Activated T-cell treated with anti-CD3 and anti-CD28 coated beads for 1 hour (primary cell): ENCODE measurements at regions not wholly inside any gene's neighbourhood (a gene's known extent, or its start where the extent isn't known, plus 50 kb on each side); places are given as distances from the start of the nearest gene placed in this dataset.

ENCODE experiments used
- DNase-seq: peaks from one replicate; pipeline ENCODE4 v3.0.0-alpha.2; 2020; ENCODE audit warnings: low read depth

DNA sequence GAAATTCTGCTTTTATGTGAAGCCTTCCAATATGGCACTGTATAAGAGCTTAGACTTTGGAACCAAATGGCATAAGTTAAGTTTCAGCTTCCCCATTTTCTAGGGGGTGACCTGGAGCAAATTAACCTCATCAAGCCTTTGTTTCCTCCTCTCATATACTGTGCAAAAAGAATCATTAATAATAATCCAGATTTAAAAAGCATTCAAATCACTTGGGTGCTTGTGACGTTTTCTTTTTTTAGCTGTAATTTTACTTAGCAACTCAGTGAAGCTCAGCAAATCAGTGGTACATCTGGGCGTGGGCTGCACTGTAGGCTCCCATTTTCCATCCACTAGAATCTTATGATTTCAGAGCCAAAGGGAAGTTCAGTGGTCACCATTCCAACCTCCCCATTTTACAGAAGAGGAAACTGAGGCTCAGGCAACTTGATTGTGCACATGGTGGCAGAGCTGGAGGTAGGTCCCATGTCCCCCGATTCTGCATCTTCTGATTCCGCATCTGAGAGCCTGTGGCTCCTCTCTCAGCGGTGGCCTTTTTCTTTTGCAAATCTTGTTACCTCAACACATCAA lies 131.2 kb downstream of the SNAPC1 start:
- no peak for DNase-seq

DNA sequence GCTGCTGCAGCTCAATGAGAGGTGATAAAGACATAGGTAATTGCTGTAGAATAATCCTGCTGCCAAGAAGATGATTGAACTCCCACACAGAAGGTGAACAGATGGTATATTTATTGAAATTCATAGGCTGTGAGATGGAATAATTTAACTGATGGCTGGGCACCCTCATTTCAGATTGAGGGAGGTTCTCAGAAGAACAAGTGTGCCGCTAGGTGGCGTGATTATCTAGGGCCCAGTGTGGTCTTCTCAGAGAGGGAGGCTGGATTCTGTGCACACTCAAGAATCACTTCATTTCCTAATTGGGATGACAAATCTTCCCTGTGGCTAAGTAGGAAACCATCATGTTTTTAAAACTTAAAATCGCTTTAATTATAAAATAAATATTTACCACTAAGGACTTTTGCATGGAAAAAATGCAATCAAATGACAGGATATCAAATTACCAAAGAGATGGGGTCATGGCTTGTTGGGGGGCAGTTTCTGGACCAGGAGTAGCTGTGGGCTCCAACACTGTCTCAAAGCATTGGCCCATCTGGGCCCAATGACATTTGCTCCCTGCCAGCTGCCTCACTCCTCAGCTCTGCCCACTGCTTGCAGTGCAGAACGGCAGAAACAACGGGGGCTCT lies 132.3 kb downstream of the SNAPC1 start:
- DNase-seq = peak; percentile 46

DNA sequence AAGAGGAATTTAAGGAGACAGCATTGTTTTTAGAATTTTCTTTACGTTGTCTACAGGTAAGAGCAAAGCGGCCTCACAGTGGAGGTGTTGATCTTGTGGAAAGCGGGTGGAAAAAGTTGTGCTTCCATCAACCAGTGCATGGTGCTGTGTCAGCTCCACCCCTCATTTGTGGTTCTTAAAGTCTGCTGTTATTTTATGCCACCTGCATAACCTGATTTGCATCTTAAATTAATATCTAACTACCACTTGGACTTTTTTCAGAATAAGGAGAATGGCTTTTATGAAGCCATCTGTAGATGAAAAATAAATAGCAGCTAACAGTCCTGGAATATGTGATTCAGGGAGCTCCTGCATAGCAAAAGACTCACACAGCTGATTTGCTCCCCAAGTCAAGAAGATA lies 135.1 kb downstream of the SNAPC1 start:
- no peak for DNase-seq

DNA sequence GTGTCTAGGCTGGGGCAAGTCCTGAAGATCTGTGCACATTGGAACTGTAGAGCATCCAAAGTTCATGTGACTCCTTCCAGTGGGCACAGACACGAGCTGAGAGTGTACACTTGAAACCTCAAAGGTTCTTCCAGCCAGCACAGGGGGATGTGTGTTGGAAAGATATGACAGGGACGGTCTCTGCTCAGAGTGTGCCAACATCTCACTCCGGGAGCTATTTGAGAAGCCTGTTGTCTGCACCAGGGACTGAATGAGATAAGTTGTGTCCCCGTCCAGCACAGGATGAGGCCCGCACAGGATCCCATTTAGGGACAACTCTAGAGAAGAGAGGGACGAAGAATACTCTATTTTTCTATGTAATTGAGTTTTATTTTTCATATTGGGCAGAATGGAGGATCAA lies 136.3 kb downstream of the SNAPC1 start:
- DNase-seq = no peak

DNA sequence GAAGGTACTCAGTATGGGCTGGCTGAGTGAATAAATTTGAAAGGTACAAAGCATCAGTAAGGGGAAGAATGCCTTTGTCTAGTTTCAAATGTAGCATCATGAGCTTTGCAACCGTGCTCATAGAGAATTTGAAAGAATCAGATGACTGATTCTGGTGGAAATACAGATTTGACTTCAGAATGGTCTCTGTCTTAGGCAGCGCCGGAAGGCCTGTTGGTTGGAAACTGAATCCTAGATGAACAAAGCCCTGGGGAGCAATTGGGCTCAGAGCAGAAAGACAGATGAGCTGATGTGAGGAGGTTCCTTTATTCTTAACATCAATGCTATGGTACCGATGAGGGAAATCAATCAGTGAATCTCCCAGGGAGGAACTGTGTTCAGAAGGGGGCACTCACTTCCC lies 137.3 kb downstream of the SNAPC1 start:
- no peak for DNase-seq

DNA sequence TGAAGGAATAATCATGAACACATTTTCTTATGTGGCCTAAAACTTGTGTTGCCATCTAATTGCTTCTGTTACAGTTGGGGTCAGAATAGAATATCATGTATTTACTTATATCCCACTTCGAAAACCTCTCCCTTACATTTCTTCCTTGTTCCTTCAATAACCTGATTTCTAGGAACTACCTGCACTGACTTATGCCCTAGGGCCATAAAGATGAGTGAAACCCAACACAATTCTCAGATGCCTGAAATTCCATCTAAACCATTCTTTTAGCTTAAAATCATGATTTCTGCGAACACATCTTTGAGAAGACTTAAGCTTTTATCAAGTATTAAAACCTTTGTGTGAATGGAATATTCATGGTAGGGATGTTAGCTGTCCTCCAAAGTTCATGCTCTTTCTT lies 142.7 kb downstream of the SNAPC1 start:
- DNase-seq = no peak

DNA sequence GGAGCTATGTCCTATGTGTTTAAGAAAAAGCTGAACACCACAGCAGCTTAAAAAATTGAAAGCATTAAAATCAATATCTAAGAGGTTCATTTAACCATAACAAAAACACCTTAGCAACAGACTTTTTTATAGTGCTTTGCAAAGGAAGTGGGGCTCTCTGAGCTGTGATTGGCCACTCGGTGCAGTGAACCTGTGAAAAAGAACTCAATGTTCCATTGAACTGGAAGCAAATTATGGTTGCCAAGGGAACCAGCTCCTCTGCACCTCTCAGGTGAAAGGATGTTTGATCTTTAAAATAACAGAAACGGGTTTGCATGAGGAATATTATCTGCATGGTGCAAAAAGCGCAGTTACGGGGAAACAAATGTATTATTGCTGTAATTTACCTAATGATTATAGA lies 149.4 kb downstream of the SNAPC1 start:
- DNase-seq = no peak

DNA sequence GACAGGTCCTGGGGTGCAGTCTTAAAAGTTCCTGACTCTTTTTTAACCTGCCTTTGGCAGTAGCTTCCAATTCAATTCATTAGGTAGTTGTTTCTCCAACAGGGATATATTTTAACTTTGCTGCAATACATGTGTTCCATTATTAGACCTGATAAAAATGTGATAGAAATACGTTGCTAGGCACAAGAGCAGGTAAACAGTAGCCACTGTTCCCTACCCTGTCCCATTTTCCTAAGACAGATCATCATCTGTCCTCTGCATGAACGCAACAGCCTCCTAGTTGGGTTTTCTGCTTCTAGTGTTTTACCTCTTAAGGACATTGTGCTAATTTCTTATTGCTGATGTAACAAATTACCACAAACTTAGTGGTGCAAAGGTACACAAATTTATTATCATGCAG lies 156.8 kb downstream of the SNAPC1 start:
- DNase-seq = no peak

DNA sequence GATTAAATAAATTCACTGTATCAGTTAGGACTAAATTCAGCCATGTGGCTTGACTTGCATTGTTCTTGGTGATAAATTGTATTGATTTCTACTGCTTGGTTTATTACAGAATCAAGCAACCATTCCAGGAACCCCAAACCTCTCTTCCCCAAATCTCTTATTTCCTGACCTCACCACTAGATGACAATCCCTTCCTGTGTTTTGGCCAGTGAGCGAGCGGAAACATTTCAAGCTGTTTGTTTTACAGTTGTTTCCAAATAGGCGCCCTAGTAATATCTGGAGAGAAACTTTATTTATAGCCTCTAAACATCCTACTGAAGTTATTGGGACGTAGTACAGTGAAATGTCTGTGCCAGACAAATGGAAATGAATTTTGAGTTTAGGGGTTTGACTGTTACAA lies 161.1 kb downstream of the SNAPC1 start:
- no peak for DNase-seq

DNA sequence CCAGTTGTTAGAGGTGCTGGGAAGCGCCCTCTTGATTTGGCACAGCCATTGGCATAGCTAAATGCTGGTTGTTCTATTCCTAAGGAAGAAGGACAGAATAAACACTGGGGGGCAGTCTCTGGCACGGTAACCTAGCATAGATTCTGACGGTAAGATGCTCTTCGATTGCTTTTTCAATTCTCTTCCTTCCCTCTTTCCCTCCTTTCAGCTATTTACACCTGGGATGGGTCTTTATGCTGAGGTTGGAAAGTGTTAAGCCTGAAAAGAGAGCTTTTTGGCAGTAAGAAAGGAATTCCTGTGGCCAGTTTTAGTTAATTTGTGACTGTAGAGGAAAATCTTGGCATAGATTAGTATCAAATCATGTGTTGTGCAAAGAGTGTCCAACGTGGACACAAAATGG lies 162.8 kb downstream of the SNAPC1 start:
- no peak for DNase-seq

DNA sequence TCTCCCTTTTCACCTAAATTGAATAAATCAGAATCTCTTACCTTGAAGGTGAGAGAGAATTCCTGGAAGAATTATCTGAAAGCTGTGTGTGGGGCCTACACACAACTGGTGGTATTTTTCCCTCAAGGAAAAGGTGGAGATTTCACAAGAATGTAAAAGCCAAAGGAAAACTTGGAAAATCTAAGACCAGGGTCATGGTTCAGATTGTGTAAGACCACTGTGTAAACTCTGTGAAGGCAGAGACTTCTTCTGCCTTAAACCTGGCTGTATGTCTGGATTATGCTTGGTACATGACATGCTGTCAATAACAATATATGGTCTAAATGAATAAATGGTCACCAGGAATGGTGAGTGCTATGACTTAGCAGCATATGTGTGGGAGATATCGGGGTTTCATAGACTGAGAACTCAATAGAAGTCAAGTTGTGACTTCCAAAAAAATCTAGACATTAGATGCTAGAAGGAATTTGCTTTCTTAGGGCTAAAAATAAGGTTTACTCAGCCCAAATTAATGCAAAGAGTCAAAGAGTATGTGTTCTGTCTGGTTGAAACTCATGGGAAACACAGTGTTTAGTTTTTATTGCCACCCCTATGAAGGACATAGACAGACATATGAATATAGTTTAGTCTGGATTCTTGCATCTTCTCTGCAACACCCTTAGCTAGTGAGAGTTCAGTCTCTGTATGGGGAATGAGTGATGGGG lies 163.7 kb downstream of the SNAPC1 start:
- DNase-seq = no peak

DNA sequence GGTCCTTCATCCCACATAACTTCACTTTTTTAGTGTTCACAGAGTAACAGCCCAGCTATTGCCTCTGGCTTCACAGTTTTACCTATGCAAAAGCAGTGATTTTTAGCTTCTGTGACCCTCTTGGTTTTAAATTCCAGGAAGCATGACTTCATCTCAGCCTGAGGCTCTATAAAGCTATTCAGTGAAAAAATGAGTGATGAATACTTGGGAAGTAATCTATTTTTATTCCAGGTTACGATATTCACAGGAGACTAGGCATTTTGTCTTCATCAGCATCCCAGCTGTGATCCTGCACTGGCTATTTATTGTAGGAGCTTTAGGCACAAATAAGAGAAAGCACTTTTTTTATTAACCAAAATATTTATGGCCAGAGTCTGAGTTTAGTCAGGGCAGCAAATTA lies 164.8 kb downstream of the SNAPC1 start:
- DNase-seq = no peak

DNA sequence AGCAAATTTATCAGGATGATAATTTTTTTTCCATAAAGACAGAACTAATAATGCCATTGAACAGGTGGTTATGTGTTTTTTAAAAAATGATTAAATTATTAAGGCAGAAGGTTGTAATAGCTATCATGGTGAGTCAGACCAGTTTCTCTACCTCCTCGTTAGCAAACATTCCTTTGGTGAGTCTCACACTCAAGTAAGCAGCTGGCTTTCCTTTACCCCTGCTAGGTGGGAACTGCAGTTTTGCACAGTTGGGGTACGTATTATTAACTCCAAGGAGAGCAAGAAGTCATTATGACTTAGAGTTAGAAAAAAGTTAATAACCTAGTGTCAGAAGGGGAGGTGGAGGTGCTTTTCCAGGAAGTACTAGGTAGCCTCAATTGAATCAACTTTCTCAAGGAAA lies 165.3 kb downstream of the SNAPC1 start:
- DNase-seq = no peak

DNA sequence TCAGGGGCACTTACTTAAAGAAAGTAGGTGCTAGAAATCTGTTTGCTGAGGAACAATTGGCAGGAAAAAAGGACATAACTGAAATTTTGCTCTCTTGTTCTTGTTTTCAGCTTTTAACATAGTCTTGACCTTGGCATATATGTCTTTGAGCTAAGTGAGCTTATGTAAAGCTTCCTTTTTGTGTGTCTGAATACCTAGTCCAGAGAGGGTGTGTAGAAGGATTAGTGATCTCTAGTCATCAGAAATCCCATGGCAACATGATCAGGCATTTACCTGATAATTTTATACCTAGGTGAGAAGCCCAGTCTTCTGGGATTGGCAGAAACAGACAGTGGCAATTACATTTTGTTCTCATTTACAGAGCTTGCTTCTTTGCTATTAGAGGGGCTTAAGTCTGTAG lies 166.1 kb downstream of the SNAPC1 start:
- DNase-seq = no peak

DNA sequence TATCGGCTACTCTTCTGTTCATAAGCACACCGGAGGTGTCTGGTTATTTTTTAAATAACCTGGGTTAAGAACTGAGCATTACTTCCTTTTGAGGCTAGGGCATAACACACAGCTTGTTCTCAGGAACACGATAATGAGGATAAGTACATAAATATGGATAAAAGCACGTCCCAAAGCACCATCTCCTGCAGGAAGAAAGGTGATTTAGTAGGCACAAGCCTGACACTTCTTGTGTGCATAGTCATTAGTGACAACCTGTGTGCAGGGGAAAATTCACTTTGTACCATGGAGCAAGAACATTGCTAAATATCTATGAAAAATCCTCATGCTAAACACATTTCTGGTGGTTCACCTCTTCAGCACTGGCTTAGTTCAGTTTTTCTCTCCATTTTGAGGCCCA lies 166.5 kb downstream of the SNAPC1 start:
- no peak for DNase-seq

DNA sequence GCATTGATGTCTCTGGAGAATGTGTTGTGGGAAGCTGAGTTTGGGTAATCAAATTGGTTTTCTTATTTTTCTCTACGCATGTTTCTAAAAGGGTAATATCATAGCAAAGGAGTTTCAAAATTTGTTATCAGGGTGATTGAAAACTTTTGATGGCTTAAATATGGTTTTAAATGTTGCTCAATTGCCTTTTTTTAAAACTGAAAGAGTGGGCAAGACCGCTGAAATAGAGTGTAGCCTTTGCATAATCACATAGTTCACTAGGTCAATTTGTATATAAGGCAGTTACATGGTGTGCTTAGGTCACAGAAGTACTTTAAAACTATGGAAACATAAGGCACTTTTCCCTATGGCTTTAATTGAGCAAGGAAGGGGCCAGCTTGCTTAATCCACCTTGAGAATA lies 167.4 kb downstream of the SNAPC1 start:
- DNase-seq = no peak

DNA sequence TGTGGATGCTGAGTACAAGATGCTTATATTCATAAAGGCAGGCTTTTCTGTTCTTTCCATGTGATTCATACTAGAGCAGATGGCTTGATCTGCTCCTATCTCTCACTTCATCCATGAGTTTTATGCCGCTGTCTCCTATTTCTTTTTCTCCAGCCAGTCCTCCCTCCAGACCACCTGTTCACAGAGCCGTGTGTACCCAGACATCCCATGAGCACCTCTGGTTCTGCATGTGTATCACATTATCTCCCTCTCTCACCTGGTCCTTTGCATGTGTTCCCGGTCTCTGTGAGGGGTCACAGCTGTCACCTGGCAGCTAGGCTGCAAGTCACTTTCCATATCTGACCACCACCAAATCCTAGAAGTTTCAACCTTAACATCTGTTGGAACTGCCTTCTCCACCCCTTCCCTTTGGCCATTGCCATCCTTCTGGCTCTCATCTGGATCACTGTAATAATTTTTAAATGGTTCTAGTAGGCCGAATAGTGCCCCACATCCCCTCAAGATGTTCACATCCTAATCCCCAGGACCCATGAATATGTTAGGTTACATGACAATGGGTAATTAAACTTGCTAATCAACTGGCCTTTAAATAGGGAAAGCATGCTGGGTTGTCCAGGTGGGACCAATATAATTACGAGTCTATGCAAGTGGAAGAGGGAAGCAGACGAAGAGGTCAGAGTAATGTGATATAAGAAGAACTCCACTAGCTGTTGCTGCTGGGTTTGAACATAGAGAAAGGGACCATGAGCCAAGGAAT lies 168.1 kb downstream of the SNAPC1 start:
- DNase-seq = no peak

DNA sequence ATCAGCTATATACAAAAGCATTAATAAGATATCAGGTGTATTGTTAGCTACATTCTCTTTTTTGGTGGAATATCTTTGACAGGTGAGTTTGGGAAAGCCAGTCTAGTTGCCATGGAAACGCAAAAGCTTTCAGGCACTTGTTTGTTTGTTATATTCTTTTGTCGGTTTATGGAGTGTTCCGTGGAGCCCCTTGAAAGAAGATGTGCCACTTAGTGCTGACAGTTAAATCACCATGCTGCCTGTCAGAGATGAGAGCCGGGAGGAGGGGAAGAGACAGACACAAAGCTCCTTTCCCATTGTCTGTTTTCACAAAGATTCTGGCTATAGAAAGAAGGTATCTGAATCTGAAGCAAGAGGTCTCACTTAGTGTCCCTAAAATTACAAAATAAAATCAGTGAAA lies 170.8 kb downstream of the SNAPC1 start:
- DNase-seq = no peak

DNA sequence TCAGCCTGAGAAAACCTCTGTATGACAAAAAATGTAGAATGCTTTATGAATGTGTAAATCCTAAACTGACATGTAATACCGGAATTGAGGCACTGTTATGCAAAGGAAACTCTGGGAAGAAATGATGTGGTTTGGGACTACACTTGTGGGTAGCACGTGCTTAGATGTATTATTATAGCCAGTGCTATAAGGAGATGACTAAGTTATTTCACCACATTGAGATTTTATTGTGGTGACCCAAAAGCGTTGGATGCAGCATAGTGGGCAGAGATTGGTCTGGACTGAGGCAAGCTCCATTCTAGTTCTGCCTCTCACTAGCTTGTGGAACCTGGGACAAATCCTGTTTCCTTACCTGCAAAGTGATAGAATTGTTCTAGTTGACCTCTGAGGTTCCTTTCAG lies 172.2 kb downstream of the SNAPC1 start:
- DNase-seq = no peak

DNA sequence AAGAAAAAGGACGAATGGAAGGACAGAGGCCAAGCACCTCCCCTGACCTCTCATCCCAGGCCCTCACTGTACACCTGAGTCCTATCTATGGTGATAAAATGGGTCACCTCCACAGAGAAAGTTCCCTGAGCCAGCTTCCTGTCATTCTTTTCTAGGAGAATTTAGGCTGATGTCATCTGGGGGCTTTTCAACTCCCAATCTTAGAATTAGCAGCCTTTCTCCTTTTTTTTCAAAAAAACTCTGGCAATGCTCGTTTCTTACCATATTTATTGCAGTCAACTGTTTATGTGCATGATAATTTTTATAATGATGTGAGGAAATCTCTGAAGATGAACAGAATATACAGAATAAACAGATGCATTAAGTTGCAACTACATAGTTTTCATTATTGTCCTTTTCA lies 177.6 kb downstream of the SNAPC1 start:
- no peak for DNase-seq

DNA sequence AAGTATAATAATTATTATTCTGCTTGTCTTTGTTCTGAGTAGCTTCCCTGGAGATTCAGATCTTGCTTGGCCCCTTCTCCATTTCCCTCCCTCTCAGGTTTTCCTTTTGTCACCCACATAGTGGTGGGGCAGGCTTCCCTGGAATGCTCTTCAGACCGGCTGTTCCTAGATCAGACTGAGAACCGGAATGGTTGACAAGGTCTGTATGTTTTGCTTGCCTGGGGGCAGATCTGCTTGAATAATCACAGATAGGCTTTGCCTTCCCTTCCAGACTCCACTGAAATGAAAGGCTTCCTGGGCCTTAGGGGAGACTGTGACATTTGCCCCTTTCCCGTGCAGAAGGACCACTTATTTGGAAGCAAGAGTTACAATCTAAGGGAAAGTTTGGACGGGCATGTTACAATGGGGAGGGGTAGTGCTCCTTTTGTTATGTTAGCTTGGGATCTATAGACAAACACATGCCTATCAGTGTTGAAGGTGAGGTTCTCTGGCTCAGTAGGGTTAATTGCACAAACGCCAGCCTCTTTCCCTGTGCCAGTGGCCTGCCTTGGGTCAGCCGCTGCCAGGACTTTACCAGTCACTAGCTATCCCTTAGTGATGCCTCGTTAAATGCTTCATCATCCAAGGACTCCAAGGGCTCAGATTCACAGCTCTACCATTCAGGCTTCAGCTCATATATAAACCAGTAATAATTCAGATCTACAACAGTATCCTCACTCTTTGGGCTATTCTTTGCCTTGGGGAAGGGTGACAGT lies 178.6 kb downstream of the SNAPC1 start:
- DNase-seq = no peak

DNA sequence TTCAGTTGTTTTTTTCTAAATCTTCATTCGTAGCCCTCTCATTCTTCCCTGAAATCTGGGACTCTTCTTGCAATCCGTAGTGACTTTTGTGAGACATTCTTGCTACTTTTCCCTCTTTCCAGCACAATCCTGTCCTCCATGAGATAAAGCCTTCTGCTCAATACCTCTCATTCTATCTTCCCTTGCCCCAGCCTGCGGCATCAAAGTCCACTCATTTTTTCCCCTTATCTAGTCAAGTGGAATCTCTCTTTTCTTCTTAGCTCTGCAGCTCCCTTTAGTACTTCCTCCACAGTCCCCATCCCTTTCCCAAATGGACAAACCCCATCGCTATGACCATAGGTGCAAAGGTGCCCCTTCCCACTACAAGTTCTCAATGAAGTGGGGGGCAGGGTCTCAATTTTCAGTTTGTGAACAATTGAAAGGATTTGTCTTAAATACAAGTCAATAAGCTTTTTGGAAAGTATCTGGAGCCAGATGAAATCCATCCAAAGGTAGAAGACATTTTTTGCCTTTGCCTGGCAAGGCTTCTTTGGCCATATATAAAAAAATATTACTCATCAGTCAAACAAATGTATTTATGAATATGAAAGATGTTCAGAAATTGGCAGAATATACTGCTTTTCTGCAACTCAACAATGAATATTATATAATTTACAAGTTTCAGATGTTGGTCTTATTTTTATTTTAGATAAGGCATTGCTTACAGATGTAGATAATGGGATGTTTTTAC lies 179.4 kb downstream of the SNAPC1 start:
- no peak for DNase-seq
